ENCODE measurements at regions not wholly inside any gene's neighbourhood (a gene's known extent, or its start where the extent isn't known, plus 50 kb on each side); places are given as distances from the start of the nearest gene placed in this dataset.

DNA sequence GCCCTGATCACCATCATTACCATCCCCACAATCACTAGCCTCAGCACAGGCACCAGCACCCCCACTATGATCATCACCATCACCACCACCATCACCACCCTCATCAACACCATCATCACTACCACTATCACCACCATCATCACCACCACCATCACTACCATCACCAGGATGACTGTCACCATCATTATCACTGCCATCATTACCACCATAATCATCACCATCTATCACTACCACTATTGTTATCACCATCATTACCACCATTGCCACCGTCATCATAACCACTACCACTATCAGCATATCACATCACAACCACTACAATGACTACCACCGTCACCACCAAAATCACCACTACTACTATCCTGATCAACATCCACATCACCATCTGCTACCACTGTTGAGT is 57.3 kb upstream of the CASZ1 start:
- in situ Hi-C loops (cut with MboI; ENCODE audit: low sequenced_read_pairs, unreplicated experiment): loop anchor here (25.0 kb wide), 1 partner anchor 341 kb away; no protein-coding TSS in a partner anchor
- no peak for DNase-seq (ENCODE audit: low spot score)
- TF ChIP-seq, protein P1, sequence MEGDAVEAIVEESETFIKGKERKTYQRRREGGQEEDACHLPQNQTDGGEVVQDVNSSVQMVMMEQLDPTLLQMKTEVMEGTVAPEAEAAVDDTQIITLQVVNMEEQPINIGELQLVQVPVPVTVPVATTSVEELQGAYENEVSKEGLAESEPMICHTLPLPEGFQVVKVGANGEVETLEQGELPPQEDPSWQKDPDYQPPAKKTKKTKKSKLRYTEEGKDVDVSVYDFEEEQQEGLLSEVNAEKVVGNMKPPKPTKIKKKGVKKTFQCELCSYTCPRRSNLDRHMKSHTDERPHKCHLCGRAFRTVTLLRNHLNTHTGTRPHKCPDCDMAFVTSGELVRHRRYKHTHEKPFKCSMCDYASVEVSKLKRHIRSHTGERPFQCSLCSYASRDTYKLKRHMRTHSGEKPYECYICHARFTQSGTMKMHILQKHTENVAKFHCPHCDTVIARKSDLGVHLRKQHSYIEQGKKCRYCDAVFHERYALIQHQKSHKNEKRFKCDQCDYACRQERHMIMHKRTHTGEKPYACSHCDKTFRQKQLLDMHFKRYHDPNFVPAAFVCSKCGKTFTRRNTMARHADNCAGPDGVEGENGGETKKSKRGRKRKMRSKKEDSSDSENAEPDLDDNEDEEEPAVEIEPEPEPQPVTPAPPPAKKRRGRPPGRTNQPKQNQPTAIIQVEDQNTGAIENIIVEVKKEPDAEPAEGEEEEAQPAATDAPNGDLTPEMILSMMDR (IDR thresholded peaks at IDR 0.05; ENCODE audit: borderline replicate concordance, control extremely low read depth, extremely low read depth, insufficient read depth, missing control alignments): no peak

DNA sequence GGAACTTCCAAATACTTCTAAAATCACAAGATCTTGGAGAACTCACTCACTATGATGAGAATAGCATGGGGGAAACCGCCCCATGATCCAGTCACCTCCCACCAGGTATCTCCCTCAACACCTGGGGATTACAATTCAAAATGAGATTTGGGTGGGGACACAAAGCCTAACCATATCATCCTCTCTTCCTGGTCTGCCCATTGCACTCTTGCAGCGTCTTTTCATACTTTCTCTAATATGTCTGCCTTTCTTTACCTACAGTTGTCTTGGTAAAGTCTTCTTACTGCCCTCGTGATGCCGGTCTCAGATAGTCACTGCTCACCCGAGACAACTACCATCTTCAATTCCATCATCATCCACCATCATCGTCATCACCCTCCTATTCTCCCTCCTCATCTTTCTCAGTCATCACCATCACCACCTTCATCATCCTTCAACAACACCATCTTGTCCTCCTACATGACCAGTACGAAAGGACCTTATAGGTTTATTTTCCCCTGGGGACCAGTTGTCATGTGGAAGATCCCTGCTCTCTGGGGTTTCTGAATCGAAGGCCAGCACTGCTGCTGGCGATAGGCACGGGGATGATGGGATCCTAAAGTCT is 58.5 kb upstream of the CASZ1 start:
- in situ Hi-C loops (cut with MboI; ENCODE audit: low sequenced_read_pairs, unreplicated experiment): loop anchor here (25.0 kb wide), 1 partner anchor 343 kb away; no protein-coding TSS in a partner anchor
- TF ChIP-seq, protein P1 (IDR thresholded peaks at IDR 0.05; ENCODE audit: borderline replicate concordance, control extremely low read depth, extremely low read depth, insufficient read depth, missing control alignments): no peak

DNA sequence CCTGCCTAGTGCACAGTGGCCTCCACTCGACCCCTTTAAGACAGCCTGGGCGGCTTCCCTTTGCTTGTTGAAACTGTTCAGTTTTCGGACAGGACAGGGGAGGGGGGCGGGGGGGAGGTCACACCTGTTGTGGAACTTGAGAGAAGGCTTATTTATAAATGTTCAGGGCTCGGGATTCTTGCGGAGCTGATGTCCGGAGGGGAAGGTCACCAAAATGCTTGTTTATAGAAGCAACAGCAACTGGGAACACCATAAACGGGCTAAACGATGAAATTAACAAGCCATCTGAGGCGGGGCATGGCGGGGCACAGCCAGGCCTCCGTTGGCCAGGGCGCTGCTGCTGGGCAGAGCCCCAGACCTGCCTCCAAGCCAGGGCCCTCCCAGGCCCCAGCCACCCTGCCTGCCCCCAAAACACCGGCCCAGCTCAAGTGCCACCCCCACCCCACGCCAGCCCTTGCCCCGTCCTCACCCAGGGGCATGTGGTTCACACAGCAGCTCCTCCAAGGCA is 59.8 kb upstream of the CASZ1 start:
- TF ChIP-seq, protein P1 (IDR thresholded peaks at IDR 0.05; ENCODE audit: borderline replicate concordance, control extremely low read depth, extremely low read depth, insufficient read depth, missing control alignments): no peak
- in situ Hi-C loops (cut with MboI; ENCODE audit: low sequenced_read_pairs, unreplicated experiment): loop anchor here (25.0 kb wide), 1 partner anchor 344 kb away; no protein-coding TSS in a partner anchor
- no peak for DNase-seq (ENCODE audit: low spot score)

More for the DNA sequence above, 58.5 kb upstream of the CASZ1 start:
- DNase-seq (ENCODE audit: low spot score): no peak

DNA sequence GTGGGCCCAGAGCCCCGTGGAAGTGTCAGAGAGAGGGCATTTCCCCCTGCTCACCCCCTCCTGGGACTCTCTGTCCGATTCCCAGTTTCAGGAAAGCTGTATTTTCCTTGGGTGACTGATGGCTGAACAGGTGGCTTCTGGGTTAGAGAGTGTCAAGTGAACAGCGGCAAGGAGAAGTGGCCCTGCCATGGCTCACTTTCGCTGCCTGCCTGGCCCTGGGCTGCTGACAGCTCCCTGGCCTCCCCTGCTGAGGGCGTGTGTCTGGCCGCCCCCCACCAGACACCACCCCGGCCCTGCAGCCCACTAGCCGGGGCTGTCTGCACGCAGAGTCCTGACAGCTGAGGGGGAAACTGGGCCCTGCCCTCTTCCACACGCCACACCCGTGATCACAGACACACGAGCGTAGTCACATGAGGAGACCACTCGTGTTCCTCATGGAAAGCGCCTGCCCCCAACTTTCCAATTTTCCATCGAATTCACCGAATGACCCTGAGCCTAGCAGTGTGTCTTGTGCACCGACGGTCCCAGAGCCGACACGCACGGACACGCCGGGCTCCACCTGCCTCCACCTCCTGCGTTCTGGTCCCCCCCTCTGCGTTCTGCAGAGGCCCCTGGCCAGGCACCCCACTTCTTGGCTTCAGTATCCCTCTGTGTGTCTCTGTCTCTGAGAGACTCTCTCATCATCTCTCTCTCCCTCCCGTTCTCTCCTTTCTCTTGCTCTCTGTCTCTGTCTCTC is 60.6 kb upstream of the CASZ1 start:
- DNase-seq (ENCODE audit: low spot score): no peak
- in situ Hi-C loops (cut with MboI; ENCODE audit: low sequenced_read_pairs, unreplicated experiment): loop anchor here (25.0 kb wide), 1 partner anchor 345 kb away; no protein-coding TSS in a partner anchor
- TF ChIP-seq, protein P1 (IDR thresholded peaks at IDR 0.05; ENCODE audit: borderline replicate concordance, control extremely low read depth, extremely low read depth, insufficient read depth, missing control alignments): no peak

- TF ChIP-seq, protein P1 (IDR thresholded peaks at IDR 0.05; ENCODE audit: borderline replicate concordance, control extremely low read depth, extremely low read depth, insufficient read depth, missing control alignments): no peak
- in situ Hi-C loops (cut with MboI; ENCODE audit: low sequenced_read_pairs, unreplicated experiment): loop anchor here (25.0 kb wide), 1 partner anchor 345 kb away; no protein-coding TSS in a partner anchor
- no peak for DNase-seq (ENCODE audit: low spot score)
Observed at GRCh38 chr1:10857687-10858086, 61.2 kb upstream of the CASZ1 start.

DNA sequence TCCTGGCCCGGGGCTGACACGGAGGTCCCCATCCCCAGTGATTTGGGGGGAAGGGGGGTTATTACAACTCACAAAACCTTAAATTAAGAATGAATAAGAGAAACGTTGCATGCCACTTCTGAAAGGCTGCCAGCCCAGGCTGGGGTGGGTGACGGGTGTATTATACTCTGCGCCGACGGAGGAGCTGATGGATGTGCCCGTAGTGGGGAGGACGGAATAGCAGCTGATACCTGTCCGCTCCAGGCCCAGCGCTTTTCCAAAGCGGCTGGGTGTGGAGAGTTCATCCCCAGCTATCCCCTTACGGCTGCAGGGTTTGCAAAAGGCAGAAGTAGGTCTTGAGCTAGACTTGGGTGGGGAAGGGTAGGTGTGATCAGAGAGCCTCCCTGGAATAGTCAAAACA is 63.8 kb upstream of the CASZ1 start:
- in situ Hi-C loops (cut with MboI; ENCODE audit: low sequenced_read_pairs, unreplicated experiment): loop anchor here (25.0 kb wide), 1 partner anchor 348 kb away; no protein-coding TSS in a partner anchor
- no peak for DNase-seq (ENCODE audit: low spot score)
- TF ChIP-seq, protein P1 (IDR thresholded peaks at IDR 0.05; ENCODE audit: borderline replicate concordance, control extremely low read depth, extremely low read depth, insufficient read depth, missing control alignments): no peak

Measured in GM13976 (cell line).